ENCODE measurements at regions not wholly inside any gene's neighbourhood (a gene's known extent, or its start where the extent isn't known, plus 50 kb on each side); places are given as distances from the start of the nearest gene placed in this dataset.

GRCh38 chr1:14545422-14546025 is 53.0 kb upstream of the KAZN start:
- DNase-seq, result no peak

GRCh38 chr1:14546416-14546815 is 52.1 kb upstream of the KAZN start:
- DNase-seq, result no peak

Measured in hippocampal formation (tissue), 2 donors.